Right kidney (tissue), 1 donor: ENCODE measurements at regions not wholly inside any gene's neighbourhood (a gene's known extent, or its start where the extent isn't known, plus 50 kb on each side); places are given as distances from the start of the nearest gene placed in this dataset.
"Not testable (repeated sequence)": the region's sequence is repeated elsewhere in the genome, so short reads cannot be mapped to it uniquely, and the experiment has no call there.

Experiments
- DNase-seq: peaks from one replicate; pipeline ENCODE4 v3.0.0-alpha.2; 2016

GRCh38 chr6:55955684-55956083 lies 80.3 kb upstream of the BMP5 start:
- no peak for DNase-seq

- no peak for DNase-seq
These were observed 79.0 kb upstream of the BMP5 start for GRCh38 chr6:55954436-55954835.

GRCh38 chr6:55953335-55953734 lies 77.9 kb upstream of the BMP5 start:
- no peak for DNase-seq

- DNase-seq = no peak
These were observed 74.9 kb upstream of the BMP5 start for GRCh38 chr6:55950071-55950814.

- DNase-seq = no peak
These were observed 67.9 kb upstream of the BMP5 start for GRCh38 chr6:55943329-55943728.

- no peak for DNase-seq
These were observed 66.3 kb upstream of the BMP5 start for GRCh38 chr6:55941702-55942101.

- no peak for DNase-seq
These were observed 62.7 kb upstream of the BMP5 start for GRCh38 chr6:55937951-55938690.

GRCh38 chr6:55937261-55937947 lies 62.0 kb upstream of the BMP5 start:
- DNase-seq = no peak

- DNase-seq = no peak
These were observed 55.7 kb upstream of the BMP5 start for GRCh38 chr6:55931101-55931500.

- DNase-seq = not testable (repeated sequence)
These were observed 52.3 kb upstream of the BMP5 start for GRCh38 chr6:55927713-55928112.

GRCh38 chr6:55925292-55925691 lies 49.9 kb upstream of the BMP5 start:
- DNase-seq = no peak
